ENCODE measurements at regions not wholly inside any gene's neighbourhood (a gene's known extent, or its start where the extent isn't known, plus 50 kb on each side); places are given as distances from the start of the nearest gene placed in this dataset.

GRCh38 chr5:101176605-101177004 is 273.5 kb upstream of the ST8SIA4 start:
- Histone ChIP-seq H3K4ac (ENCODE audit: low read depth, low read length) (no peak overlapping the region), H3K27ac (ENCODE audit: low read depth, low read length) (no peak overlapping the region), H3K36me3 (ENCODE audit: control insufficient read depth, insufficient read depth, low read length) (no peaks in the 10 kb centered on the region), H3K27me3 (ENCODE audit: insufficient read depth, low read length, poor library complexity) (no peaks in the 10 kb centered on the region), H3K56ac (ENCODE audit: low read length) (no peak overlapping the region), H3K9ac (ENCODE audit: low read length) (no peak overlapping the region), H4K8ac (ENCODE audit: low read depth, low read length) (no peak overlapping the region), H3K18ac (ENCODE audit: low read length) (no peak overlapping the region), H3K4me2 (ENCODE audit: low read length) (no peak overlapping the region), H3K79me2 (ENCODE audit: control insufficient read depth, insufficient read depth, low read length) (no peaks in the 10 kb centered on the region), H4K5ac (ENCODE audit: low read length) (no peak overlapping the region), H2BK120ac (ENCODE audit: low read depth, low read length) (no peak overlapping the region), H2BK15ac (replicated peaks; ENCODE audit: low read depth) (no peak overlapping the region), H2AK5ac (ENCODE audit: low read length) (no peak overlapping the region), H3K4me1 (ENCODE audit: control insufficient read depth, low read depth, low read length) (no peaks in the 10 kb centered on the region), H3K79me1 (ENCODE audit: low read length) (no peaks in the 10 kb centered on the region), H3K4me3 (ENCODE audit: low read length) (no peak overlapping the region), H2BK5ac (ENCODE audit: low read length) (no peak overlapping the region), H3K23ac (ENCODE audit: low read length) (no peak overlapping the region)
- no CpG with 5 or more reads among the region's 3 CpGs for WGBS (ENCODE audit: extremely low coverage, insufficient coverage, low lambda C conversion rate)
- no peak for DNase-seq

- no peak for DNase-seq
- Histone ChIP-seq H2AK5ac (ENCODE audit: low read length) (no peak overlapping the region), H3K79me2 (ENCODE audit: control insufficient read depth, insufficient read depth, low read length) (no peaks in the 10 kb centered on the region), H3K4me1 (ENCODE audit: control insufficient read depth, low read depth, low read length) (no peaks in the 10 kb centered on the region), H3K79me1 (ENCODE audit: low read length) (no peaks in the 10 kb centered on the region), H2BK5ac (ENCODE audit: low read length) (no peak overlapping the region), H3K23ac (ENCODE audit: low read length) (no peak overlapping the region), H2BK120ac (ENCODE audit: low read depth, low read length) (no peak overlapping the region), H4K8ac (ENCODE audit: low read depth, low read length) (no peak overlapping the region), H3K4me2 (ENCODE audit: low read length) (no peak overlapping the region), H3K18ac (ENCODE audit: low read length) (no peak overlapping the region), H3K56ac (ENCODE audit: low read length) (no peak overlapping the region), H3K27ac (ENCODE audit: low read depth, low read length) (no peak overlapping the region), H3K27me3 (ENCODE audit: insufficient read depth, low read length, poor library complexity) (no peaks in the 10 kb centered on the region), H3K9ac (ENCODE audit: low read length) (no peak overlapping the region), H4K5ac (ENCODE audit: low read length) (no peak overlapping the region), H2BK15ac (replicated peaks; ENCODE audit: low read depth) (no peak overlapping the region), H3K36me3 (ENCODE audit: control insufficient read depth, insufficient read depth, low read length) (no peaks in the 10 kb centered on the region), H3K4ac (ENCODE audit: low read depth, low read length) (no peak overlapping the region), H3K4me3 (ENCODE audit: low read length) (no peak overlapping the region)
- no CpG with 5 or more reads among the region's 1 CpG for WGBS (ENCODE audit: extremely low coverage, insufficient coverage, low lambda C conversion rate)
Measured at GRCh38 chr5:101174981-101175380, 271.9 kb upstream of the ST8SIA4 start.

- Histone ChIP-seq H3K27ac (ENCODE audit: low read depth, low read length) (no peak overlapping the region), H4K8ac (ENCODE audit: low read depth, low read length) (no peak overlapping the region), H2BK5ac (ENCODE audit: low read length) (no peak overlapping the region), H3K79me2 (ENCODE audit: control insufficient read depth, insufficient read depth, low read length) (no peaks in the 10 kb centered on the region), H3K23ac (ENCODE audit: low read length) (no peak overlapping the region), H3K79me1 (ENCODE audit: low read length) (no peaks in the 10 kb centered on the region), H2AK5ac (ENCODE audit: low read length) (no peak overlapping the region), H3K4me2 (ENCODE audit: low read length) (no peak overlapping the region), H3K18ac (ENCODE audit: low read length) (no peak overlapping the region), H3K36me3 (ENCODE audit: control insufficient read depth, insufficient read depth, low read length) (no peaks in the 10 kb centered on the region), H3K4me3 (ENCODE audit: low read length) (no peak overlapping the region), H3K9ac (ENCODE audit: low read length) (no peak overlapping the region), H3K4ac (ENCODE audit: low read depth, low read length) (no peak overlapping the region), H2BK120ac (ENCODE audit: low read depth, low read length) (no peak overlapping the region), H3K27me3 (ENCODE audit: insufficient read depth, low read length, poor library complexity) (no peaks in the 10 kb centered on the region), H2BK15ac (replicated peaks; ENCODE audit: low read depth) (no peak overlapping the region), H3K56ac (ENCODE audit: low read length) (no peak overlapping the region), H4K5ac (ENCODE audit: low read length) (no peak overlapping the region), H3K4me1 (ENCODE audit: control insufficient read depth, low read depth, low read length) (no peaks in the 10 kb centered on the region)
- no CpG with 5 or more reads among the region's 4 CpGs for WGBS (ENCODE audit: extremely low coverage, insufficient coverage, low lambda C conversion rate)
- DNase-seq, result no peak
Measured at GRCh38 chr5:101163088-101163487, 260.0 kb upstream of the ST8SIA4 start.

- Histone ChIP-seq H2BK120ac (ENCODE audit: low read depth, low read length) (no peak overlapping the region), H3K36me3 (ENCODE audit: control insufficient read depth, insufficient read depth, low read length) (no peaks in the 10 kb centered on the region), H4K5ac (ENCODE audit: low read length) (no peak overlapping the region), H4K8ac (ENCODE audit: low read depth, low read length) (no peak overlapping the region), H2BK5ac (ENCODE audit: low read length) (no peak overlapping the region), H3K23ac (ENCODE audit: low read length) (no peak overlapping the region), H2BK15ac (replicated peaks; ENCODE audit: low read depth) (no peak overlapping the region), H3K27me3 (ENCODE audit: insufficient read depth, low read length, poor library complexity) (no peaks in the 10 kb centered on the region), H2AK5ac (ENCODE audit: low read length) (no peak overlapping the region), H3K18ac (ENCODE audit: low read length) (no peak overlapping the region), H3K27ac (ENCODE audit: low read depth, low read length) (no peak overlapping the region), H3K9ac (ENCODE audit: low read length) (no peak overlapping the region), H3K4me1 (ENCODE audit: control insufficient read depth, low read depth, low read length) (no peaks in the 10 kb centered on the region), H3K4me2 (ENCODE audit: low read length) (no peak overlapping the region), H3K79me2 (ENCODE audit: control insufficient read depth, insufficient read depth, low read length) (no peaks in the 10 kb centered on the region), H3K4ac (ENCODE audit: low read depth, low read length) (no peak overlapping the region), H3K56ac (ENCODE audit: low read length) (no peak overlapping the region), H3K79me1 (ENCODE audit: low read length) (no peaks in the 10 kb centered on the region), H3K4me3 (ENCODE audit: low read length) (no peak overlapping the region)
- WGBS (ENCODE audit: extremely low coverage, insufficient coverage, low lambda C conversion rate), result no CpG with 5 or more reads among the region's 1 CpG
- DNase-seq, result no peak
Measured at GRCh38 chr5:101160002-101160401, 256.9 kb upstream of the ST8SIA4 start.

GRCh38 chr5:101159006-101159405 is 255.9 kb upstream of the ST8SIA4 start:
- Histone ChIP-seq H3K79me2 (ENCODE audit: control insufficient read depth, insufficient read depth, low read length) (no peaks in the 10 kb centered on the region), H3K27me3 (ENCODE audit: insufficient read depth, low read length, poor library complexity) (no peaks in the 10 kb centered on the region), H3K36me3 (ENCODE audit: control insufficient read depth, insufficient read depth, low read length) (no peaks in the 10 kb centered on the region), H2BK15ac (replicated peaks; ENCODE audit: low read depth) (no peak overlapping the region), H2BK5ac (ENCODE audit: low read length) (no peak overlapping the region), H3K4me2 (ENCODE audit: low read length) (no peak overlapping the region), H3K23ac (ENCODE audit: low read length) (no peak overlapping the region), H3K4me1 (ENCODE audit: control insufficient read depth, low read depth, low read length) (no peaks in the 10 kb centered on the region), H3K79me1 (ENCODE audit: low read length) (no peaks in the 10 kb centered on the region), H2BK120ac (ENCODE audit: low read depth, low read length) (no peak overlapping the region), H4K5ac (ENCODE audit: low read length) (no peak overlapping the region), H3K18ac (ENCODE audit: low read length) (no peak overlapping the region), H3K4me3 (ENCODE audit: low read length) (no peak overlapping the region), H3K4ac (ENCODE audit: low read depth, low read length) (no peak overlapping the region), H3K27ac (ENCODE audit: low read depth, low read length) (no peak overlapping the region), H3K9ac (ENCODE audit: low read length) (no peak overlapping the region), H4K8ac (ENCODE audit: low read depth, low read length) (no peak overlapping the region), H3K56ac (ENCODE audit: low read length) (no peak overlapping the region), H2AK5ac (ENCODE audit: low read length) (no peak overlapping the region)
- DNase-seq, result no peak
- no CpG with 5 or more reads among the region's 2 CpGs for WGBS (ENCODE audit: extremely low coverage, insufficient coverage, low lambda C conversion rate)

- Histone ChIP-seq H2BK120ac (ENCODE audit: low read depth, low read length) (no peak overlapping the region), H3K4me3 (ENCODE audit: low read length) (no peak overlapping the region), H3K9ac (ENCODE audit: low read length) (no peak overlapping the region), H4K8ac (ENCODE audit: low read depth, low read length) (no peak overlapping the region), H2AK5ac (ENCODE audit: low read length) (no peak overlapping the region), H3K4me2 (ENCODE audit: low read length) (no peak overlapping the region), H3K4ac (ENCODE audit: low read depth, low read length) (no peak overlapping the region), H3K27me3 (ENCODE audit: insufficient read depth, low read length, poor library complexity) (no peaks in the 10 kb centered on the region), H3K4me1 (ENCODE audit: control insufficient read depth, low read depth, low read length) (no peaks in the 10 kb centered on the region), H3K79me1 (ENCODE audit: low read length) (no peaks in the 10 kb centered on the region), H2BK5ac (ENCODE audit: low read length) (no peak overlapping the region), H2BK15ac (replicated peaks; ENCODE audit: low read depth) (no peak overlapping the region), H3K36me3 (ENCODE audit: control insufficient read depth, insufficient read depth, low read length) (no peaks in the 10 kb centered on the region), H3K79me2 (ENCODE audit: control insufficient read depth, insufficient read depth, low read length) (no peaks in the 10 kb centered on the region), H3K27ac (ENCODE audit: low read depth, low read length) (no peak overlapping the region), H4K5ac (ENCODE audit: low read length) (no peak overlapping the region), H3K56ac (ENCODE audit: low read length) (no peak overlapping the region), H3K23ac (ENCODE audit: low read length) (no peak overlapping the region), H3K18ac (ENCODE audit: low read length) (no peak overlapping the region)
- DNase-seq, result no peak
- WGBS (ENCODE audit: extremely low coverage, insufficient coverage, low lambda C conversion rate), result no CpG with 5 or more reads among the region's 1 CpG
Measured at GRCh38 chr5:101153526-101153925, 250.4 kb upstream of the ST8SIA4 start.

Data from mesendoderm (in vitro differentiated cells).